ENCODE measurements at regions not wholly inside any gene's neighbourhood (a gene's known extent, or its start where the extent isn't known, plus 50 kb on each side); places are given as distances from the start of the nearest gene placed in this dataset.
A peak's percentile ranks its signal among the peaks of the same experiment; 100 is the strongest.

GRCh38 chr10:124308811-124309210 is 109.9 kb downstream of the OAT start:
- no peak for ATAC-seq
- 93 to 96% methylated on average over 5 to 7 of the region's 7 CpGs for WGBS, 2 donors (ENCODE audit: low coverage in 1 of 2)
- Histone ChIP-seq H3K36me3 (no peaks in the 10 kb centered on the region), H3K9me3 (no peaks in the 10 kb centered on the region), H3K4me3 (no peak overlapping the region), H3K27ac (no peak overlapping the region), H3K4me1 (peaks cover 0 to under 1% (median 0%) of the 10 kb centered on the region in 3 donors), H3K27me3 (no peaks in the 10 kb centered on the region)
- TF ChIP-seq POLR2A (IDR thresholded peaks at IDR 0.05) = no peak
- TF ChIP-seq EP300 (IDR thresholded peaks at IDR 0.05) = no peak
- TF ChIP-seq CTCF (IDR thresholded peaks at IDR 0.05) = no peak
- no peak for TF ChIP-seq POLR2AphosphoS5 (IDR thresholded peaks at IDR 0.05)

- Histone ChIP-seq H3K9me3 (no peaks in the 10 kb centered on the region), H3K27me3 (no peaks in the 10 kb centered on the region), H3K4me3 (no peak overlapping the region), H3K27ac (no peak overlapping the region), H3K4me1 (peaks cover 0 to 7% (median 0%) of the 10 kb centered on the region in 3 donors), H3K36me3 (no peaks in the 10 kb centered on the region)
- no peak for TF ChIP-seq POLR2A (IDR thresholded peaks at IDR 0.05)
- TF ChIP-seq CTCF (IDR thresholded peaks at IDR 0.05) = no peak
- TF ChIP-seq EP300 (IDR thresholded peaks at IDR 0.05) = no peak
- TF ChIP-seq POLR2AphosphoS5 (IDR thresholded peaks at IDR 0.05) = no peak
- WGBS, 2 donors (ENCODE audit: low coverage in 1 of 2) = 86 to 92% methylated on average over 5 to 6 of the region's 16 CpGs
- no peak for ATAC-seq
Observed at GRCh38 chr10:124308056-124308645, 110.6 kb downstream of the OAT start.

GRCh38 chr10:124307591-124307990 is 111.1 kb downstream of the OAT start:
- 93 to 100% methylated on average over 5 to 8 of the region's 17 CpGs for WGBS, 2 donors (ENCODE audit: low coverage in 1 of 2)
- H3K4me1 ChIP-seq = peaks cover 0 to 13% (median 0%) of the 10 kb centered on the region in 3 donors
- no peak for TF ChIP-seq CTCF (IDR thresholded peaks at IDR 0.05)
- TF ChIP-seq EP300 (IDR thresholded peaks at IDR 0.05) = no peak
- no peak for TF ChIP-seq POLR2AphosphoS5 (IDR thresholded peaks at IDR 0.05)
- no peak for TF ChIP-seq POLR2A (IDR thresholded peaks at IDR 0.05)

GRCh38 chr10:124306922-124307371 is 111.8 kb downstream of the OAT start:
- 77 to 91% methylated on average over 4 of the region's 4 CpGs for WGBS, 2 donors (ENCODE audit: low coverage in 1 of 2)
- Histone ChIP-seq H3K27me3 (no peaks in the 10 kb centered on the region), H3K27ac (no peak overlapping the region), H3K9me3 (no peaks in the 10 kb centered on the region), H3K4me3 (no peak overlapping the region), H3K36me3 (no peaks in the 10 kb centered on the region), H3K4me1 (peaks cover 0 to 19% (median 0%) of the 10 kb centered on the region in 3 donors)
- ATAC-seq = peak; percentile 66
- TF ChIP-seq CTCF (IDR thresholded peaks at IDR 0.05) (no peak), EP300 (IDR thresholded peaks at IDR 0.05) (no peak), POLR2AphosphoS5 (IDR thresholded peaks at IDR 0.05) (no peak), POLR2A (IDR thresholded peaks at IDR 0.05) (no peak)

More at GRCh38 chr10:124307591-124307990, 111.1 kb downstream of the OAT start:
- H3K4me3 ChIP-seq = no peak overlapping the region
- H3K27me3 ChIP-seq = no peaks in the 10 kb centered on the region
- no peak overlapping the region for H3K27ac ChIP-seq
- H3K36me3 ChIP-seq = no peaks in the 10 kb centered on the region
- ATAC-seq = no peak
- no peaks in the 10 kb centered on the region for H3K9me3 ChIP-seq

GRCh38 chr10:124306520-124306919 is 112.2 kb downstream of the OAT start:
- no peaks in the 10 kb centered on the region for H3K27me3 ChIP-seq
- H3K4me3 ChIP-seq = no peak overlapping the region
- TF ChIP-seq POLR2AphosphoS5 (IDR thresholded peaks at IDR 0.05) = no peak
- TF ChIP-seq EP300 (IDR thresholded peaks at IDR 0.05) = no peak
- TF ChIP-seq POLR2A (IDR thresholded peaks at IDR 0.05) = no peak
- no peak for TF ChIP-seq CTCF (IDR thresholded peaks at IDR 0.05)
- H3K27ac ChIP-seq = no peak overlapping the region
- no peak for ATAC-seq
- H3K36me3 ChIP-seq = no peaks in the 10 kb centered on the region
- 77 to 79% methylated on average over 1 of the region's 1 CpG for WGBS, 2 donors (ENCODE audit: low coverage in 1 of 2)
- H3K4me1 ChIP-seq = peaks cover 0 to 23% (median 0%) of the 10 kb centered on the region in 3 donors
- no peaks in the 10 kb centered on the region for H3K9me3 ChIP-seq

Data from gastroesophageal sphincter (tissue), 4 donors.